GM12865 (cell line): ENCODE measurements at regions not wholly inside any gene's neighbourhood (a gene's known extent, or its start where the extent isn't known, plus 50 kb on each side); places are given as distances from the start of the nearest gene placed in this dataset.

Experiments
- DNase-seq: peaks from one replicate; pipeline ENCODE4 v3.0.0; 2010; ENCODE audit warnings: low read depth
- H3K4me3 ChIP-seq: 2 replicates; pipeline ENCODE4 v1.5.1; 2011; ENCODE audit warnings: mild to moderate bottlenecking, low read depth, low read length, control low read depth
- CTCF ChIP-seq: IDR thresholded peaks from 2 replicates; pipeline ENCODE4 v1.5.1; 2011; ENCODE audit warnings: low read length, control low read depth, low read depth, inconsistent platforms; ENCODE audit not compliant: insufficient read depth; ENCODE audit errors: missing control alignments

- no peak for DNase-seq
- no peak overlapping the region for H3K4me3 ChIP-seq
- TF ChIP-seq CTCF, result no peak
Measured at GRCh38 chr16:8172551-8172950, 417.8 kb downstream of the TMEM114 start.

- no peak overlapping the region for H3K4me3 ChIP-seq
- no peak for DNase-seq
- no peak for TF ChIP-seq CTCF
Measured at GRCh38 chr16:8168016-8168415, 422.3 kb downstream of the TMEM114 start.

DNA sequence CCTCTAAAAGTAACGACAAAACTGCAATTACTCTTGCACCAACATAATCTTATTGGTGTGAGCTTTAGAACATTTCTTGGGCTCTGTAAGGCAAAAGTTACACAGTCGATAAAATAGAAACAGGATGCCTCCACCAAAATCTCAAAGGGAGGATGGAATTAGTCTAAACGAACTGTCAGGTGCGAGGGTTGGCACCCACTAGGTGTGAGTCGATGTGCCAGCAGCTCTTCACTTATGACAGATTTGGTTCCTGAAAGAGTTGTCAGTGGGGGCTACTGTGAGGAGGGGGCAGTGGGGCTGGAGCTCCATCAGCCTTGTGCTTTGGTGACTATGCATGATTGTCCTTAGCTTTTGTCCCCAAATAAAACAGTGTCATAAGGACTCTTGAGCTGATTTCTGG, 422.9 kb downstream of the TMEM114 start:
- H3K4me3 ChIP-seq, result no peak overlapping the region
- TF ChIP-seq CTCF, result no peak
- no peak for DNase-seq

GRCh38 chr16:8158051-8158450, 432.3 kb downstream of the TMEM114 start:
- H3K4me3 ChIP-seq, result no peak overlapping the region
- DNase-seq, result no peak
- no peak for TF ChIP-seq CTCF

GRCh38 chr16:8155275-8155674, 435.0 kb downstream of the TMEM114 start:
- no peak for DNase-seq
- TF ChIP-seq CTCF, result no peak
- H3K4me3 ChIP-seq, result no peak overlapping the region

DNA sequence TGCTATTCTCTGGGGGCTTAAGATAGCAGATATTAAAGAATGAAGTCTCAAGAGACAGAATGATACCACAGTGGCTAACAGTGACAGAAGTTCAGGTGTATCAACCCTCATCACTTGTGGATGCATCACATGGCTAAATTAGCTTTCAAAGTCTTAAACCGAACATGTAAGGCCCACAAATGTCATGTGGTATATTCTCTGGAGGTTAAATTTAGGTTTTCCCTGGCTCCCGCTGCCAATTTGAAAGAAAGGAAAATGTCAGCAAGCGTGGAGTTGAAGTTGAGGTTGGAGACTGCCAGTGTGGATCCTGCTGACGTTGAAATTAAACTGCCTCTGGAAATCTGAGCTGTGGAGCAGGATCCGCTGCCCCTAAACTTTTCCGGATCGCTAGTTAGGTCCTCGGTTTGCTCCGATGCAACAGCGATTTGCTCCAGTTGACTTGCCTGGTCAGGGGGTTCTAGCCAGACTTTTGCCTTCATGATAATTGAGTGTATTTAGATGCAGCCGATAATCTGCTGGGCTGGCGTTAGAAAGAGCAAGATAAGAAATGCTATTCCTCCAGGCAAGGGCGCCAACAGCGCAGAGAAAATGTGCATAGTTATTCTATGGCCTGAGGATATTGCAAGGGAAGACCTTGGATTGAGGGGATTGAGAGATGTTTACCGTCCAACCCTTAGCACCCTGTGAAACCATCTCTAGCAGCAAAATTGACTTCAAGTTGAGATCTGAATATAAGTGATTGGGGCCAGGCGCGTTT, 443.9 kb downstream of the TMEM114 start:
- DNase-seq, result no peak
- H3K4me3 ChIP-seq, result no peak overlapping the region
- TF ChIP-seq CTCF, result no peak

DNA sequence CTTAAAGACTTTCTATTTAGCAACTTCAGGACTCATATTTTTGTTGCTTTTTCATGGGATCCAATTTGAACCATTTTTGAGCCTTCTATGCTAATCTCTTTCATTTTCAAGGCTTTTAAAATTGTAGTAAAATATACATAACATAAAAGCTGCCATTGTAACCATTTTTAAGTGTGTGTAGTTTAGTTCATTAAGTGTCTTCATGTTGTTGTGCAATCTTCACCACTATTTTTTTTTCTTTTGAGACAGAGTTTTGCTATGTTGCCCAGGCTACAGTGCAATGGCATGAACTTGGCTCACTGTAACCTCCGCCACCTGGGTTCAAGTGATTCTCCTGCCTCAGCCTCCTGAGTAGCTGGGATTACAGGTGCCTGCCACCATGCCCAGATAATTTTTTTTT, 451.6 kb downstream of the TMEM114 start:
- H3K4me3 ChIP-seq, result no peak overlapping the region
- TF ChIP-seq CTCF, result no peak
- DNase-seq, result no peak
